SK-N-DZ (cell line): ENCODE measurements at regions not wholly inside any gene's neighbourhood (a gene's known extent, or its start where the extent isn't known, plus 50 kb on each side); places are given as distances from the start of the nearest gene placed in this dataset.

Source experiments
- DNase-seq: peaks from one replicate; pipeline ENCODE4 v3.0.0-alpha.2; 2015; ENCODE audit warnings: low spot score

DNA sequence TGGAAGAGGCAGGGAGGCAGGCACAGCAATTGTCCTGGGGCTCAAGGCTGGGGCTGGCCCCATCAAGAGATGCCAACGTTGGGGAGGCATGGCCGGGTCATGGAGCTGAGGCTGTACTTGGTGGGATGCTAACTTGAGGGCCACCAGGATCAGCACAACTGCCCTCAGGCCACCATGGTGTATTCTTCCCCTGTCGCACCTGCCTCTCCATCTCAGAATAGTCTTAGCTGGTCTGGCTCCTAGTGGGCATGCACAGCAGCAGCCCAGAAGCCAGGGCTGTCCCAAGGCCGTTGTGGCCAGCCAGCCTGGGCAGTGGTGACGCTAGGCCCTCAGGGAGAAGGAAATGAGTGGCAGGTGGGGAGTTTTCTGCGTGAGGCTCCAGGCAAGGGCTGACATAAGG, 91.3 kb downstream of the DHCR7 start:
- DNase-seq, result no peak

DNA sequence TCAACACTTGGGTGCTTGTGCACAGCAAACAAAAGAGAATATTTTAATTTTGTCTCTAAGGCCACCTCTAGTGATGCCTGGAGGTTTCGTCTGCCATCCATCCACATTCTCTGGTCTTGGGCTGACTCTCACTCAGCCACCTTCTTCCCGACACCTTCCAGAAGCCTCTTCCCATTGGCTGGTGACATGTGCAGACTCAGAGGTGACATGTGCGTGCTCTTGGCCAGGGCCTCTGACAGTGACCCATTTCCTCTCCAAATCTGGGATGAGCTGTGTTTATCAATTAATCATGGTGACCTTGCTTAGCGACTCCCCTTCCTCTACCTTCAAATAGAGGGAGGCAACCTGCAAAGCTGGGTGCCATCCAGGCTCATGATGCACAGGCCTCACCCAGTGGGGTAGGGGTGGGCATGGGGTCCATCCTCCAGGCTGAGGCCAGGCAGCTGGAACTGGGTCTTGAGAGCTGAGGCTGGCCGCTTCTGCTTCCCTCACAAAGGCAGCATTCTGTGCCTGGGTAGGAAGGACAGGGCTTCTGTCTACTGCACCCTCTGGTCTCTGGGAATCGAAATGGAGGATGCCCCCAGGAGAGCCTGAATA, 91.8 kb downstream of the DHCR7 start:
- DNase-seq, result no peak

DNA sequence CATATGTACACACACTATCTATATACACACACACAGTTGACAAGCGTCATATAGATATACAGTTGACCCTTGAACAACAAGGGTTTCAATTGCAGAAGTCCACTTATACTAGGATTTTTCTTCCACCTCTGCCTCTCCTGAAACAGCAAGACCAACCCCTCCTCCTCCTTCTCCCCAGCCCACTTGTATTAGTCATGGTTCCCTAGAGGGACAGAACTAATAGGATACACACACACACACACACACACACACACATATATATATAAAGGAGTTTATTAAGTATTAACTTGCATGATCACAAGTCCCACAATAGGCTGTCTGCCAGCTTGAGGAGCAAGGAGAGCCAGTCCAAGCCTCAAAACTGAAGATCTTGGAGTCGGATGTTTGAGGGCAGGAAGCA, 92.9 kb downstream of the DHCR7 start:
- DNase-seq, result no peak

DNA sequence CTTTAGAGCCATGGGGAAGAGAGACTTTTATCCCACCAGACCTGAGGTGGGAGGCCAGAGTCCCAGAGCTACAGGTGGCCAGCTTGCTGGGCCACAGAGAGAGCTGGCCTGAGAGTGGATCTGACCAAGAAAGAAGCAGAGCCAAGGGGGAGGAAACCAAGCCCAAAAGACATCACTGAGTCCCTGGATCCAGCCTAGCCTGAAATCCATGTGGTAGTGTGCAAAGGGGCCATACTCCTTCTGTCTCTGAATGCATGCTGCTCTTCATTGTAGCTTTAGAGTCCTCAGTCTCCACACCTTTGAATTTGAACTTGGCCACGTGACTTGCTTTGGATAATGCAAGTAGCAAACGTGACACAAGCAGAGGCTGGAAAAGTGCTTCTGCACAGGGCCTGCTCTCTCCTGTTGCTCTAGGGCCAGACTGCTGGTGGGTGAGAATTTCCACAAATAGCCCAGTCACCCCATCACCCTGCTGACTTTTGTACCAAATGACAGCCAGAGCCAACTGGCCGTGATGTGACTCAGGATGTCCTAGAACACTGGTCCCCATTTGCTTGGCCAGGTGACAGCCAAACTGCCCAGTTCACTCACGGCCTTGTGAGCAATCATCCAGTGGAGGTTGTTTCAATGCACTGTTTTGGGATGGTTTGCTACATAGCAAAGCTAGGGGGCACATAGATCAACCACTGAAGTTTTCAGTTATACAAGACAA, 93.6 kb downstream of the DHCR7 start:
- no peak for DNase-seq

DNA sequence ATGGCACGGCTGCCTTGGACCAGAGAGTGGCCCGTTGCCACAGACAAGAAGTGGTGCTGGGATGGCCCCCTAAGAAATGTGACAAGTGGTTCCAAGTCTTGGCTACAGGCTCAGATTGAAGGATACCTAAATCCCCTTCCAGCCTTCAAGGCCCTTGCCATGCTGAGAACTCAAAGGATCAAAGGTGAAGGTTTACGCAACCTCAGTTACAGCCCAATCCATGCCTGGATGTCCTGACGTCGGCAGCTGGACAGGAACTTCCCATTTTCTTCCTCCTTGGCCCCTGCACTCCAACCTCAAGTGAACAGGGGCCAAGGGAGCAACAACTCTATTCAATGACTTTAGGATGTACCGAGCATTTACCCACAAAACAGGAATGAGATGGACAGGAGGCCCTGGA, 95.4 kb downstream of the DHCR7 start:
- no peak for DNase-seq

DNA sequence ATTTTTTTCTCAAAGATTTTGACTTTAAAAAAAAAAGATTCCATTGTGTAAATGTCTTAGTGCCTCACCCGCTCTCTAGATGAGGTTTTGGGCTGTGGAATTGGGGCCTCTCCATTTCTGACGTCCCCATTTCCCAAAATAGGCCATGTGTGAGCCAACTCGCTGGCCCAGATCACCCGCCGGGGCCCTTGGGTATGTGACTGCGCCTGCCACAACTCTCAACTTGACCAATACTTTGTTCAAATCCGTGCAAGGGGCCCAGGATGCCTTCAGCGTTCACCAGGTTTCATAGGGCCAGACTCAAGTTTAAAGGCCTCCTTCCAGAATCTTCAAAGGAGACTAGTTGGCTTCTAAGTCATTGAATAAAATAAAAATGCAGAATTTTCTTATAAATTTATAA, 96.0 kb downstream of the DHCR7 start:
- DNase-seq, result no peak

DNA sequence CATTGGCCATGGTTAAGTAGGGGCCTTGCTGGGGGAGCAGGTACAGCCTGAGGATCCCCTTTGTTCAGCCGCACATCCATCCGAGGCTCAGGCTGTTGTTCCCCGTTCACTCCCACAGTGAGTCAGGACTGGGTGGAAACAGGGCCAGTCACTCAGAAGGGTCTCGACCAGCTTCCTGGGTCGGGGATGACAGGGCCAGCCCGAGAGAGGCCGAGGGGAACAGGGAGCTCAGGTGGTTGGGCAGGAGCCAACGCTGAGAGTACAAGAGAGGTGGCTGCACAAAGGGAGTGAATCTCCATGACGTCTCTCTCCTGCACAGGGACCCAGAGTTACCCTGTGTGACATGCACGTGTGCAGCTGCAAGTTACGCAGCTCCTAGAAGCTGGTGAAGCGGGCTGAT, 97.2 kb upstream of the SHANK2 start:
- no peak for DNase-seq

DNA sequence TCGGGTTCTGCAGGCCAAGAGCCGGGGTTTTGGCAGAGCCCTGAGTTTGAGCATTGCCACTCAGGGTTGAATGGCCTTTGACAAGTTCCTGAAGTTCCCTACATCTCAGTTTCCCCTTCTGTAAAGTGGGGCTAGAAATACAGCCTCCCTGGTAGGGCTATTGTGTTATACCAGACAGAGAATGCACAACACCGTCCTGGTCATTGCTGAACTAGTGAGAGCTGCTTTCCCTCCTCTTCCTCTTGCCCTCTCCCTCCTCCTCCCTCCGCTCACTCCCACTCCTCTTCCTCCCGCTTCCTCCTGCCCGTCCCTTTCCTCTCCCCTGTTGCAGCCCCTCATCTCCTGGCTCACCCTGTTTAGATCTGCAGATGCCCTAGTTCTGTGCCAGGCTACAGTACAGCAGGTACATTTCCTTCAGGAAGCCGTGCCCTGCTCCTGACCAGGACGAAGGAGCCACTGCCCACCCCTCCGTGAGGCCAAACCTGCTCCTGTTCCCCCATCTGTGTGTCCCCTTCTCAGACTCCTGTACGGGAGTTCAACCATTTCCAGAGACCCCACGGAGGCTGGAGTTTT, 91.5 kb upstream of the SHANK2 start:
- no peak for DNase-seq

DNA sequence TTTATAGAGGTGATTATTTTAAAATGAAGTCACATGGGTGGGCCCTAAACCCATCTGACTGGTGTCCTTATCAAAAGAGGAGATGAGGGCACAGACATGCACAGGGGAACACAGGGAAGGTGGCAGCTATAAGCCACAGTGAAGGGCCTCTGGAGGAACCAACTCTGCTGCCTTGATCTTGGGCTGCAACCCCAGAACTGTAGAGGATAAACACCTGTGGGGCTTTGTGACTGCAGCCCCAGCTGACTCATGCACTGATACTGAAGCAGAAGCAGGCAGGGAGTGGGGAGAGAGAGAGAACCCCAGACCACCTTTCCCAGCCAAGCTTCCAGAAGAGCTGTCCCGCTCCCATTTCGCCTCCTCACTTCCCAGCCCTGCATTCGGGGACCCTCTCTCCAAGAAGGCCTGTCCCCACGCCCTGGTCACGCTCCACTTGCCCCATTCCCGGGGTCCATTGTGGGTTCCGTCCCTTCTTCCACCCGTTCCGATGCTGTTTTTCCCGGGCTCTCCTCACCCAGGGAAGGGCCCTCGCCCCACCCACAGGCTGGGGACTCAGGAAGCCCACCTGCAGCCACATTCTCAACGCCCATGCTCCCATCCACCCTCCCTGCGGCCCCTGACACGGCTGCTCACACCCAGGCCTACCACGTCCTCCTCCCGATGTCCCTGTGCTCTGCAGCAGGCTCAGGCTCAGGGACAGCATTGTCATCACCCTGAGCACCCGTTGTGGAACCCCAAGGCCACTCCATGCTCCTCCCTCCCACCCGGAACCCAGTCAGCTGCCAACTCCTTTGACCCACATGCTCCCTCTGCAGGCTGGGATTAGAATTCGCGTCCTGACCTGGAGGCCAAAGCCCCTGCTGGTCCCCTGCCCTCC, 90.8 kb upstream of the SHANK2 start:
- DNase-seq, result peak; percentile 22

DNA sequence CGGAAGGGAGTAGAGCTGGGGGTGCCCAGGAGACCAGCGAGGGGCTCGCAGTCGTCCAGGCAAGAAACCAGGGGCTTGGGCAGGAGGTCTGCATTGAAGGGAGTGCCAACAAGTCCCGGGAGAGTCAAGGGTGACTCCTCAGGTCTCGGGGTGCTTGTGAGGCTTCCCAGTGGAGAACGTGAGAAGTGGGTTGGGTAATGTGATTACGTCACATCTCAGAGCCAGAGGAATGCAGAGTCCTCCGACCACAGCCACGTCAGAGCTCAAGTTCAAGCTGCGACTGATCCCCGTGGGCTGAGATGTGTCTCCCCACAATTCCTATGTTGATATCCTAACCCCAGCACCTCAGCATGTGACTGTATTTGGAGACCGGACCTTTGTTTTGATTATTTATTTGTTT, 89.7 kb upstream of the SHANK2 start:
- no peak for DNase-seq

DNA sequence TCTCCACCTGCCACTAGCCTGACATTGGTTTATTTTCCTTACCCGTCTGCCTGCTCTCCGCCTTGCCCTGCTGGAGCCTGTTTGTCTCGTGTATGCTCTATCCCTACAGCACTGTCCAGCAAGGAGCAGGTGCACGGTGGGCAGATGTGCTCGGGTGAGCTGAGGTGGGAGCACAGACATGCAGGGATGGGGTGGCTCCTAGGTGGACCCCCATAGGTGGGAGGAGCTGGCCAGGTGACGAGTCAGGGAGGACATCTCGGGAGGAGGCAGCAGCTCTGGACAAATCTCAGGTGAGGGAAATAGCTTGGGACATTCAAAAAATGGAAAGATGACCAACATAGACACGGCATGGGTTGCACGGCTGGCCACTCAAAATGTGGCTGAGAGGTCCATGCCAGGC, 89.2 kb upstream of the SHANK2 start:
- DNase-seq, result no peak

DNA sequence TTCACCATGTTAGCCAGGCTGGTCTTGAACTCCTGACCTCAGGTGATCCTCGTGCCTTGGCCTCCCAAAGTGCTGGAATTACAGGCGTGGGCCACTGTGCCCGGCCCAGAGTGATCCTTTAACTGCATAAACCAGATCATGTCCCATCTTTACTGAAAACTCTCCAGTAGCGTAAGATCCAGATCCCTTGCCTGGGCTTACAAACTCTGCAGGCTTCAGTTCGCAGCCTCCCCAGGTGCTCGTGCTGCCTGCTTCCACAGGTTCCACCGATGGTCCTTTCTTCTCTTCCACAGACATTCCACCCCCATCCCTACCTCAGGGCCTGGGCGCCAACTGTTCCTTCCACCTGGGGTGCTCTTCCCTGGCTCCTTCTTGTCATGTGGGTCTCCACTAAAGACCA, 88.8 kb upstream of the SHANK2 start:
- DNase-seq, result no peak

DNA sequence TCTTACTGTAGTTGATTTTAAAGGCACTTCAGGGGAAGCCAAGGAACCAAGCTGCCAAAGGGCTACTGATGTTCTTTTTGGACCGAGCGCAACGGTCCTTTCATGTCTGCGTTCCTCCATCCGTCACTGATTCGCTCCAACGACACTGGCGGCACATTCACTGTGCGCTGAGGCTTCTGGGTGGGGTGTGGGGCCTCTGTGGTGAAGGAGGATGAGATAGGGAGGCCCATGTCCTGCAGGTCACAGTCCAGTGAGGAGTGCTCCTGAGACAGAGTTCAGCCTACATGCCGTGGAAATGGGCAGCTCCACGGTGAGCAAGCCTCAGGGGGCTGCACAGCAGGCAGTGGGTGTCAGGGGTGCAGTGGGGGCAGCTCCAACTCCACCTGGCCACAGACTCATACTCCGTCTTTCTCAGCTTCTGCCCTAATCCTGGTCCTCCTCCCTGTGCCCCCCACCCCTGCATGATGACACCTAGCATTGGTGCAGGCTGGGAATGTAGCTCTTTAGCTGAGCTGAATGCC, 87.8 kb upstream of the SHANK2 start:
- DNase-seq, result no peak

DNA sequence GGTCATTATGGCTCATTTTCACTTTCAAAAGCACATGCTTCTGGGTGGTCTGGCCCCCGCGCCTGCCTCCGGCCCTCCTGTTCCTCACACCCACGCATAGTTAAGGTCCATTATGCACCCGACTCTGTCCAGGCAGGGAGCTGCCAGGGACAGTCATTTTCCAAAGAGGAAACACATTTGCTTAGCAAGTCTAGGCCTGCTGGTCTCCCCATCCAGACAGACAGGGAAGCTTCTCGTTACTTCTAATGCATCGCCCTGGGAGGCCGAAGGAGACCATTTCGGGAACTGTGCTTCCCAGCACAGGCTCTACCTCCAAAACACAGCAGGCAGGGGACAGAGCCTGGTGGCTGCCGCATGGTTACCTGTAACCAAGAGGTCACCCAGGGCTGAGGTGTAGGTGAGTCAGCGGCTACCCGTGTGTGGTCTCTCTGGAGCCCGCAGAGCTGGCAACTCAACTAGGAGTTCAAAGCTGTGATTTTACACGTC, 87.1 kb upstream of the SHANK2 start:
- no peak for DNase-seq

DNA sequence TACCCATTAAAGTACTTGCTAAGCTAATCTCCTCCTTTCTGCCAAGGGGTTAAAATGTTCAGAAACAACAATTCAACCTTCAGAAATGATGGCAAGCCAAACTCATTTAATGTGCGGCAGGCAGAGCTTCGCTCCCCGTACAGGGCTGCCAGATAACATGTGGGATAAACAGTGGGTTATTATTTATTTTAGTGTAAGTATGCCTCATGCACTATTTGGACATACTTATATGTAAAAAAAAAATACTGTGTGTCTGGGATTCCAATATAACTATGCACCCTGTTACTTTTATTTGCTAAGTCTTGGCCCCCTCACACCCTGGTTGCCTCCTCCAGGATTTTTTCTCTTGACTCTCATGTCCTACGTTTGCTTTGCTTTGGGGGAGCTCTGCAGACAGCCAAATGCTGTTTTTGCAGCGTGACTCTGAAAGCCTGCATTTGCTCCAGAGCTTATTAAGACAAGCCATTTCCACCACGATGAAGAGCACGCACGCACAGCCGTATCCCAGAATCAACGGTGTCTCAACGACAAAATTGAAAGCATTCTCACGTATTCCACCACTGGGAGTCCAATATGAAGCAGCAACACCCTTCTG, 86.5 kb upstream of the SHANK2 start:
- DNase-seq, result no peak

DNA sequence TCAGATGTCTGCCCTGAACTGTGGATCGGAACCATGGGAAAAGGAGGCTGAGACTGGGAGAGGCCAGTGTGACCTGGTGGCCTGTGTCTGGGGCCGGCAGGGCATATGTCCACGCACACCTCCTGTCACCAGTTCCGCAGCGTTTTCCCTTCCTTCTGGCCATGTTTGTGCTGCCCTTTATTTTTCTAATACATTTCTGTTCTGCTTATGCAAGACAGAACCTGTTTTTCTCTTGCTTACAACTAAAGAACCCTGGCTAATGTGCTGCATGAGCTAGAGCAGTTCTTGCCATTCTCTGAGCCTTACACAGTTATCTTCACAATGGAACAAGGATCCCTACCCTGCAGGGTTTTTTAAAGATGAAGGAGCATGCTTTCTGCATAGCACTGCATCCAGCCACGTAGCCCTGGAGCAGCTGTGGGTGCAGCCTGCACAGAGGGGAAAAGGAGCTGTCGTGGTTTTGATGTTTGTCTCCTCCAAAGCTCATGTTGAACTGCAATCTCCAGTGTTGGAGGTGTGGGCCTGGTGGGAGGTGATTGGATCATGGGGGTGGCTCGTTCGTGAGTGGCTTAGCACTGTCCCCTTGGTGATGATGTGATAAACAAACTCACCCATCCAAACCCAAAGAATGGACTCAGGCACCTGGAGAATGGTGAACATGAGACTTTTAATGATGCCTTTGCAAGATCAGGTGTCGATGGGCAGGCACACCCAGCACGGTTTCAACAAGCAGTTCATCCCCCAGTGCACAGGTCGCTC, 84.8 kb upstream of the SHANK2 start:
- no peak for DNase-seq

DNA sequence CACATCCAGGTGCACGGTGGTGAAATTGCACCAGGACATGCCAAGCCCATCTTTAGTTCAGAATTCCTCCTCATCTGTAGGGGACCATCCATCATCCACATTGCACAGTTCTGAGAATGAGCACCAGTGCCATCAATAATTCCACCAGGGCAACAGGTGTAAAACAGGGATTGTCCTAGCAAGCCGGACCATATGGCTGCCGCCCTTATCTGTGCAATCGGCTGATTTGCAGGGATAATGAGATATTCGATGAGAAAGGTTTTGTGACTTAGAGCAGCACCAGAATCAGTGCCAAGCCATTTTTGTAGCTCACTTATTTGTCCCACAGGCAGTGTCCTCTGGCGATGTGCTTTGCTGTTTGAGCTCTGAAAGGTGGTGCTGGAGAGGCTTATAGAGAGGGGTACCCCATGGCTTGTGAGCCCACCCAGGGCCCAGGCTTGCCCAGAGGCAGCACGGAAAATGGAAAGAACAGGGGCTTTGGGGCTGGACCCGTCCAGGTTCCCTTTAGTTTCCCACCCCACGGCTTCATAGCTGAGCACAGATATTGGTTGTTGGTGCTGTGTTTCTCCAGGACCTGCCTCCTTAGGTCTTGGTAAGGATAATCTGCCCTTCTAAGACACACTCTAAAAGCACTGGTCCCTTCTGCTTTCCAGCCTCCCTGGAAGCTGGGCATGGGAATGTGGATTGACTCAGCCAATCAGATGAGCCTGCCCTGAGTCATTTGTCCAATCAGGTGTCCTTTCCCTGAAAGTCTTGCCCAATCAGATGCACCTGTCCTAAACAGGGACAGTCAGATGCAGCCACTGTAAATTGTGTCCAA, 84.0 kb upstream of the SHANK2 start:
- DNase-seq, result no peak

DNA sequence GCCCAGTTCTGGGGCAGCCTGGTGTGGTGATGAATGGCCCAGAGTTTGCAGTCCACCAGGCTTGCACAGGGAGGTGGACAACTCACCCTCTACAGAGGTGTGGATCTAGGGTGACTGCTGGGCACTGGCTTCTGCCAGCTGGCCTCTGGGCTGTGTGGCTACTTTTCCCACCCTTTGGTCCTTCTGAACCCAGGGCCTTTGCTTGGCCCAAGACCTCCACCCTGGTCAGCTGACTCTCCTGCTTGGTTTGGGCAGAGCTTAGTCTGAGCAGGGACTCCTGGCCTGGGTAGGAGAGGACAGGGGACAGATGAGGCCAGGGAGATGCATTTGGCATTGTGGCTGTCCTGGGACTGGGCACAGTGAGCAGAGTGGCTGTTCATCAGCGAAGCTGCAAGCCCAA, 83.0 kb upstream of the SHANK2 start:
- DNase-seq, result no peak

DNA sequence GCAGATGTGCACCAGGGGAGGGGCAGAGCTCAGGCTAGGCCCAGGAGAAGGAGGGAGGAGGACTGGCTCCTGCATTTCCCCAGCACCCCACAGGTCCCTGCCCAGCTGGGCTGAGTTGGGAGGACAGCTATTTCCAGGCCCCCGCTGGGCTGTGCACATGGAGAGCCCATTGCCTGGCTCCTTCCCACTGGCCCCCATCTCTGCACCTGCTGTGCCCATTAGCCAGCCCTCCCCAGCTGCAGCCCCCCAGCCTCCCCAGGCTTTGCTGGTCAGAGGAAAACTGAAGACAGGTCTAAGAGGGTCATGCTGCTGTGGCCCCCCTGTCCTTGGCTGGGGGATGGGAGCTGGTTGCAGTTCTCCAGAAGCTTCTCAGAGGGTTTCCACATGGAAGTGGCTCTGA, 81.8 kb upstream of the SHANK2 start:
- DNase-seq, result no peak

DNA sequence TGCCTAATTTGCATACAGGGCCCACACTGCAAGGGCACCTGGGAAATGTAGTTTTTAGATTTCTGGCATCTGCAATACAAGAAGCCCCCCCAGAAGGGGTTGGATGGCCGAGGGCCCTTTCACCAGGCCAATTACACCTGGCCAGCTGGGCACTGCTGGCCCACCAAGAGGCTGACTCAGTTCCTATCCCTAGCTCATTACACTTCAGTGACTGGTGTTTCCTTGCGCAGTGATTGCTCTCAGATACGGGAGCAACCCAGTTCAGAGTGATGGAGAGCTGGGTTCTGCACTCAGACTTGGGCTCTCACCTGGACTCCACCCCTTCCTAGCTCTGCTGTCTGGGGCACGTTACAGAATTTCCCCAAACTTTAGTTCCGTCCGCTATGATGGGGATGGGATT, 81.1 kb upstream of the SHANK2 start:
- no peak for DNase-seq
